ENCODE measurements at regions not wholly inside any gene's neighbourhood (a gene's known extent, or its start where the extent isn't known, plus 50 kb on each side); places are given as distances from the start of the nearest gene placed in this dataset.

DNA sequence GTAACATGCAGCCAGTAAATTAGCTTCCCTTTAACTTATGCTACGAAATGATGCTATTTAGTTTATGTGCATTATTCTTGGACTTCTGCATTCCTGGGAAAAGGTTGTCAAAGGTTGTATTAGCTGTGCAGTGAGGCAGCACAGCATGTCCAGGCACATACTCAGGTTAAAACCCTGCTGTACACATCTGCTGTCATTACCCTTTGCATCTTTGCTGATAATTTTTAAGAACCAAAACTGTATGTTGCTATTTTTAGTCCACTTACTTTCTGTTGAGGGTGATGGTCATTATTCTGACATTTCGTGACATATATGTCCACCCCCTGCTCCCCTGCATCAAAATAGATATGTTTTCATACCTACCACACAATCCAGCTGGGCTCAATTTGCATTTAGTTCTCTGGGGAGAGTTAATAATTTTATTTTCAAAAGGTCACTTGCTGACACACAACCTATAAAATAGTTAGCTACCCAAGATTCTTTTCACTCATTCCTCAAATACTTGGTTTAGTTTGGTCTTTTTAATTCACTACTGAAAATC, 142.5 kb upstream of the SPACA1 start:
- DNase-seq = no peak

DNA sequence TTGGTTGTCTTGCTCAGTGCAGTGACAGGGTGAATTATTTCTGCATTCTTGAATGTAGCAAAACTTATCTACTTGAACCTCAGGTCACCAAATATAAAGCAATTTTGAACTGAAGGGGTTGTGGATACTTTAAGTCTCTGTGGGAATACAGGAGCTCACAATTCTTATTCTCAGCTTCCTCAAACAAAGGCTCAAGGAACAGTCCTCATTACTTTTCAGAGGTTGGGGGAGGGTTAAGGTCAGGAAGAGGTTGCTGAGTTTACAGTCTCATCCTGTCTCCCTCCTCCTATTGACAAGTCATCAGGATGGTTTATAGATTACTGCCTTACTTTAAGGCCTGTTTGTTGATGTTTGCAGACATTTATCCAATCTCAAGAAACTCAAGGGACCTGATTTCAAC, 143.6 kb upstream of the SPACA1 start:
- DNase-seq = no peak

GRCh38 chr6:87903323-87903722, 144.3 kb upstream of the SPACA1 start:
- DNase-seq = no peak

GRCh38 chr6:87902383-87902782, 145.3 kb upstream of the SPACA1 start:
- DNase-seq = no peak

DNA sequence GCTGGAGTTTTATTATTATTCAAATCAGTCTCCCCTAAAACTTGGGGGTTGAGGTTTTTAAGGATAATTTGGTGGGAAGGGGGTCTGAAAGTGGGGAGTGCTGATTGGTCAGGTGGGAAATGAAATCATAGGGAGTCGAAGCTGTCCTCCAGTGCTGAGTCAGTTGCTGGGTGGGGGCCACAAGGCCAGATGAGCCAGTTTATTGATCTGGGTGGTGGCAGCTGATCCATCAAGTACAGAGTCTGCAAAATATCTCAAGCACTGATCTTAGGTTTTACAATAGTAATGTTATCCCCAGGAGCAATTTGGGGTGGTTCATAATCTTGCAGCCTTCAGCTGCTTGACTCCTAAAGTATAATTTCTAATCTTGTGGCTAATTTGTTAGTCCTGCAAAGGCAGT, 146.0 kb upstream of the SPACA1 start:
- no peak for DNase-seq

GRCh38 chr6:87900160-87900698, 147.4 kb upstream of the SPACA1 start:
- no peak for DNase-seq

DNA sequence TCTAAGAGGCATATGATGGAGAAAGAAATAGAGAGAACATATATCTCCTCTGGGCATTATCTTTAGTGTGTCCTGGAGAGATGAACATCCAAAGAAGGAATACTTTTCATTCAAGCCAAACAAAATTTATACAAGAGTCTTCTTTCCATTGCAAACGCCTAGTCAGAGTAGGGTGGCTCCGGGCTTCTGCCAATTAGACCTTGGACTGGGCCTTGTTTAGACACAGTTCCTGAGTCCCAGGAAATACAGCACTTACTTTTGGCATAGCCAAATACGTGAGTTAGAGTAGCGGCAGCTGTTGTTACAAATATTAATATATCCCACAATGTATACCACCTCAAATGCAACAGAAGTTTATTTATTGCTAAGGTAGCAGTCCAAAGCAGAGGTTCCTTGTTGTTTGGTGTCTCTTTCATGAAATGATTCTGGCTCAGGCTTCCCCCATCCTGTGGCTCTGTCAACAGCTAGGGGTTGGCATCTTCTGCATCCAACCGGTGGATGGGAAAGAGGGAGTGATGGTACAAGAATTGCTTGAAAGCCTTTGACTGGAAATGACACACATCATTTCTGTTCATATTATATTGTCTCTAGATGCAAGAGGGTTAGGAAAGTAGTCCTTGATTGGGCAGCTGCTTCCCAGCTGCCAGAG, 148.0 kb upstream of the SPACA1 start:
- no peak for DNase-seq

DNA sequence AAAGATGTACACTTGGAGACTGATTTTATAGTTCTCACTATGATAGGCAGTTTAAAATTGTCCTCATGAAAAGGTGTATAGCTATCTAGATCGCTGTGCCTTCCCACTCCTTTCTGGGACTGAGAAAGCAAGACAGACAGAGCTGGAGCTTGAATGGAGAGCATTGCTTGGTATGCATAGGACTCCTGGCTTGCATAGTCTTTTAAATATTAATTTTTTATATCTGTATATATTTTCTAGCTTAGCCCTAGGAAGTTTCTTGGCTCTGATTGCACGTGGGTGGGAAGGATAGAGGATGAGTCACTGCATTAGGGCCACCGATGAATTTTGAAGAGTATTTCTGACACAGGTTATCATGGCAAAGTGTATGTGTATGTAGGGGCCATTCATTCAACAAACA, 150.0 kb upstream of the SPACA1 start:
- DNase-seq = no peak

DNA sequence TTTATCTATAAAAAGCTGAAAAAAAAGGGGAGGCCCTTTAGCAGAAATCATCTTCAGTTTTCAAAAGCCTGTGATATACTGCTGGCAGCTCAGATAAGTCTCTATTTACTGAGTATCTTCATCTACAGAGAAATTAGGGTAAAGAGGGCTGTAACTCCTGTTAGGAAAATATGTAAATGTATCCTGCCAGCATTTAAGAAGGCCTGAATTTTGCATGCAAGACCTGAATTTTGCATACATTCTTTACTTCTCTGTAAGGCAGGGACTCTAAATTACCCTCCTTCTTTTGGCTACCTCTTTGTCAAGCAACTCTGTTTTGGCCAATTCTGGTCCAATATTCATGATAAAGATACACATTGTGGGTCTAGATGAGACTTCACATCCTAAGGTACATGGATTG, 150.6 kb upstream of the SPACA1 start:
- DNase-seq = no peak

DNA sequence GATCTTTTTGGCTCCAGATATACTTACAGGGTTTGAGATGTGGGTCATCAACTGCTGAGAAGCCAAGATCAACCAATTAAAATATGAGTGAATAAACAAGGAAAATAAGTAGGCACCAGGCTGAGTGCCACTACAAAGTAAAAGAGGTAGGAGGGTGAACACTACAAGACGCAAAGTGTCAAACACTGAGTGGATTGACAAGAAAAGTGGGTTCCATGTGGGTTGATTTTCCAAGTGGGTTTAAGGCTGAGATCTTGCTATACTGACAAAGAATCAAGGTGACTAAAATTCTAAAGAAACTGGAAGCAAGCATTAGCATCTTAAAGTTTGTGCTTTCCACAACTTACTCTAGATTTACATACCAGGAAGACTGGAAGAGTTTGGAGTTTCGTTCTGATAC, 160.4 kb upstream of the SPACA1 start:
- DNase-seq = no peak

DNA sequence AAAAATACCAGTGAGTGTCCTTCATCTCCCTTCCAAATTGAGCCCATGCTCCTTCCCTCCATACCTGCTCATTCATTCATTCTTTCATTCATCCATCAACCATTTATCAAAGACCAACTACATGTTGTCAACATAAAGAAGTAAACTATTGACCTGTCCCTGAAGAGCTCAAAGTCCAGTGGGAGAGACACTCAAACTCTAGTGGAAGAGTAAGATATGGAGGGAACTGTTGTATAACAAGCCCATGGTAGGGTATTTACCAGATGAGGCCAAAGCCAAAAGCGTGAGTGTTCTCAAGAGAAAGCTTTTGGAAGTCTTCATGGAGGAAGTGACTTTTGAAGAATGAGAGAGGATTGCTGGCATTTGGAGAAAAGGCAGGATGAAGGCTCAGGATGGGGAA, 163.4 kb upstream of the SPACA1 start:
- no peak for DNase-seq

GRCh38 chr6:87881342-87881895, 166.2 kb upstream of the SPACA1 start:
- no peak for DNase-seq

DNA sequence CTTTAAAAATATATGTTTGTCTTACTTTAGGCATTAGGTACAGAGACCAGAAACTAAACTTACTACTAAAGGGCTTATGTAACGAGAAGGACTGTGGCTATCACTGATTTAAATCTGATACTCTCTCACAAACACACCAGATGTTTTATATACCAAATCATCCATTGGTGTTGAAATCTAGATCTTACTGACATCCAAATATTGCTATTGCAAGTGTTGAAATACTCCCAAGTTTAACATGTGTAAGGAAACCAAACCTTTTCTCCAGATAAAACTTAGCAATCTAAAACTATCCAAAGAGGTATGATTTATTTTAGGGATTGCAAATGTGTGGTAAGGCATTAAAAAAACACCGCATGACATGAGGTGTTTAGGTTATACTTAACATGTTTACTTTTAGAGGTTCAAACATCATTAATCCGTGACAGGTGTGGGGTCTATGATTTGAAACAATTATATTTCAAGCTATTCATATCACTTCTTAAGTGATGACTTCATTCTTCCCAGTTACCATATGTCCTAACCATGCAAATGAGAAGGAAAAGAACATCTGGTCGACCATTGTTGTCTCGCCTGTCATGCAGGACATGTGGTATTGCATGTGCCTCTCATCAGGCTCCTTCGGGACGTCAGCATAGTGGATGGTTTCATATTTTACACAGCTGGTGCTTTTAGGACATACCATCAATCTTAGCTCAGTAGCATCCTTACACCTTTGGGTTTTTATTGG, 168.3 kb upstream of the SPACA1 start:
- DNase-seq = no peak

DNA sequence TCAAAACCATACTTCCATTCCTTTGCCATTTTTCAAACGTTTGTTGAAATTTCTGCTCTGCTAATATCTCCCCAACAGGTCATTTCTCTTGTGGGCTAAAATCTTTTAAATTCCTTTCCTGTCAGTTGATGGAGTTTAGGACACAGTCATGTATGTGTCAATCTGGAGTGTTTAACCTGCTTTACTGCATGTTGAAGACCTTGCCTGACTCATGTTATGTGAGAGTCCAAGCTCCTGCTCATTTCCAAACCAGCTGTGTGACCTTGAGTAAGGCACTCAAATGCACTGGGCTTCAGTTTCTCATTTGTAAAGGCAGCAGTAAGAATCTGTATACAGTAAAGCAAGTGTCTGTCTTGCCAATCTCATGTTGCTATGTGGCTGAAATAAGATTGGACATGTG, 171.9 kb upstream of the SPACA1 start:
- no peak for DNase-seq

DNA sequence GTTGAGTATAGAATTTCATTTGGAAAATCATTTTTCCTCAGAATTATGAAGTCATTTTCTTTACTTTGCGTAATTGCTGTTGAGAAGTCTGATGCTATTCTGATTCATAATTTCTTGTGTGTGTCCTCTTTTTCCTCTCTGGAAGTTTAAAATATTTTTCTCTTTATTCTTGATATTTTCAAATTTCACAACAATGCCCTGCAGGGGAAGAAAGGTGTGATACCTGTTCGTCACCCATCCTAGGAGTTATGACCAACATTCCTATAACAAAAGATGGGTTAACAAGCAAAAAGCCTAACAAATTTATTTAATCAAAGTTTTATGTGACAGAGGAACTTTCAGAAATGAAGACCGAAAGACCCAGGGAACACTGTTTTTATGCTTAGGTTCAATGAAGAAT, 171.5 kb upstream of the AKIRIN2 start:
- no peak for DNase-seq

- DNase-seq = no peak
Measured at GRCh38 chr6:87870556-87870955, 168.5 kb upstream of the AKIRIN2 start.

DNA sequence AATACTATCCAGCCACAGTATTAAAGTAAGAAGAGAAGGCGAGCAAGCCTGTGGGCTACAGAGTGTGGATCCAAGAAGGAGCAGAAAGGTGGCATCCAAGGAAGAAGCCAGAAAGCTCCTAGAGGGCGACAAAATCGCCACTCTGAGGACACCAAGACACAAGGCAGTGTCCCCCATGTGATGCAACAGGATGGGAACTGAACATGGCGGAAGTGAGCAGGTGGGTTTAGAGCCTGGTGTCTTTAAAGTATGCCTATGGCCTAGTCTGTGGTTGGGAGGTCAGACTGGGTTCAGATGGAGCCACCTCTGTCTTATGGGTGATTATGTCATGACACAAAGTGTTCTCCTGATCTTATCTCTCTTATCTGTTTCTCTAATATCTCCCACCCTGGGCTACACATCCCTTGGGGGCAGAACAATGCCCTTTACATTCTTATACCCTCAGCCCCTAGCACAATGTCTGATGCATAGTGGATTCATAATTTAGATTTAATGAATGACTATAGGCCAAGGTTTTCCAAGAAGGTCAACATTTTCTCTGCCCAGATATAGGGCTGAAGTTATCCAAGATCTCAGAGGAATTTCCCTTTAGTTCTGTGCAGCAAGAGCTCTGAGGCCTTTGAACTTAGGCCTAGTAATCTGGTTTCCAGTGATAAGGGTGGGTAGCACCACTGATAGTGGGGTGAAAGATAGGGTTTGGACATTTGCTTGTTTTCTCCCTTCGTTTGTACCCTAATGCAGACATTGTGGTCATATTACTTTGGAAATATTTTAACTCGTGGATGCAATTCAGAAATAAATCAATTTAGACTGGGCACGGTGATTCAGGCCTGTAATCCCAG, 167.3 kb upstream of the AKIRIN2 start:
- DNase-seq = no peak

DNA sequence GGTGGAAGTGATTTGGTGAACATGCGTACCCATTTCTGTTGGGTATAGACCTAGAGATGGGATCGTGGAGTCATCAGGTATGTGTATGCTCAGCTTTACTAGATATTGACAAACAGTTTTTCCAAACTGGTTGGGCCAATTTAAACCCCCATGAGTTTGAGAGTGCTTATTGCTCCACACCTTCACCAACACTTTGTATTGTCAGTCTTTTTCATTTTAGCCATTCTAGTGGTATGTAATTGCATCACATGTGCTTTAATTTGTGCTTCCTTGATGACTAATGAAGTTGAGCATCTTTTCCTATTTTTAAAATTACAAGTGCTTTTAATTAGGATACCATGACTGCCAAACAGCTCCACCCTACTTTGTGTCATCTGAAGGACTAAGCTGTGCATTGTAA, 158.9 kb upstream of the AKIRIN2 start:
- no peak for DNase-seq

DNA sequence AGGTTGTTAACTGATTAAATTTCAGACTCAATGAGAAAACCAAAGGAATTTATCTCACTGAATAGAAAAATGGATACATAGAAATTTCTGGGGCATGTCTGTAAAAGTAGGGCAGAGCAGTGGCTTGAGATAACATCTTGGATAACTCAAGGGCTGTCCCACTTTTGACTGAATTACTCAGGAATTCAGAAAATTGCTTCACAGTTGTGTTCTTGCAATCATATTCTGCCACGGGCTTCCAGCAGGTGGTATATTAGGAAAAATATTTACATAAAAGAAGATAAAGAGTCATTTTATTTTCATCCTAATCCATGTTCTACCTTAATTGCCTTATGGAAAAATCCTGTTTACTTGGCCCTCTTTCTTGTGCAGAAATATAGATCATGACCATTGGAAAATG, 156.4 kb upstream of the AKIRIN2 start:
- DNase-seq = no peak

DNA sequence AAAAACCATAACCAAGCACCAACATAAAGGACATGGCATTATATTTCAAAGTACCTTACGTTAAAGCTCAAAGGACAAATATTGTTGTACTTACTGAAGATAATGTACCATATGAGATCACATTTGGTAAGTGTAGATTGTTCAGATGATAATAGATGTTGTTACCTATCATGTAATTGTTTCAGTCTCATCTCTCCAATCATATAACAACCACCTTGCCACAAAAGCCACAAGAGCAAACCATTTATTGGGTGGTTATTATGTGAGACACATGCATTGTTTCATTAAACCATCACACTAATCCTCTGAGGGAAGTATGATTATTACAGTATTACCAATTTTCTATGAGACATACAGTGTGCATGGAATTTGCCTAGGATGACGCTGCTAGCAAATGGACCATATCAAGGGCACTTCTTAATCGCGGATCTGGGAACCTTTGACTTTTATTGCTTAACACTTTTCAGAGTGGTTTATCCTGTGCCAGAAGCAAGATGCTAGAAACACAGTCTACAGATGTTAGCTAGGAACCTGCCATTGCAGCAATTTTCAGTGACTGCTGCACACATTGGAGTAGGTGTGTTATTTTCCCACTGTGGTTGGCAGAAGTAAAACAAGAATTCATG, 149.8 kb upstream of the AKIRIN2 start:
- DNase-seq = no peak

- no peak for DNase-seq
Measured at GRCh38 chr6:87848616-87849015, 146.6 kb upstream of the AKIRIN2 start.

DNA sequence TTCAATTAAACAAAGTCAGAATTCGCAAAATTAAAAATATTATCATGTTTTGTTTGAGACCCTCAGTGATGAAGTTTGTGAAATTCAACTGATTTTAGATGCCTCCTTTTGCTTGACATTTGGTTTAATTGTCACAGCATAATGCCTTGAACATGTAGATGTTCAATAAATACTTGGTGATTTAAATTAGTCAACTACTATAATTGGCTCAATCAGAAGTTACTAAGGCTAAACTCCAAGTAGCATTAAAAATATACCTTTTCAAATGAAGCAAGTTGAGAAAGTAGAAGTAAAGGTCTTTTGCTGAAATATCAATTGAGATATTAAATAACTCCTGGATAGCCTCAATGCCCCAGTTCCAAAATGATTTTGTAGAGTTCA, 145.8 kb upstream of the AKIRIN2 start:
- no peak for DNase-seq

Measured in DMS79 (cell line).